Transverse colon (tissue), 4 donors: ENCODE measurements at regions not wholly inside any gene's neighbourhood (a gene's known extent, or its start where the extent isn't known, plus 50 kb on each side); places are given as distances from the start of the nearest gene placed in this dataset.

Experiments
- DNase-seq: peaks from one replicate; pipeline ENCODE4 v3.0.0-alpha.2; 2019
- H3K27ac ChIP-seq, 4 donors: fragments of 200-600 bp; sonication (generic); 2 replicates each; pipeline ENCODE4 v1.5.1; 2016 to 2018; ENCODE audit warnings: inconsistent platforms in 4 of 4
- H3K27me3 ChIP-seq: fragments of 200-600 bp; sonication (generic); 2 replicates; pipeline ENCODE4 v1.5.1; 2017; ENCODE audit warnings: inconsistent platforms
- H3K36me3 ChIP-seq, 4 donors: fragments of 200-600 bp; sonication (generic); 2 replicates each; pipeline ENCODE4 v1.5.1; 2017 to 2019; ENCODE audit warnings: inconsistent platforms in 4 of 4
- H3K4me1 ChIP-seq, 4 donors: fragments of 200-600 bp; sonication (generic); 2 replicates each; pipeline ENCODE4 v1.5.1; 2017 to 2020; ENCODE audit warnings: inconsistent platforms in 4 of 4
- H3K4me3 ChIP-seq, 4 donors: fragments of 200-600 bp; sonication (generic); 1 replicate in 1 of 4; 2 replicates in 3 of 4; pipeline versions ENCODE4 v1.5.1 to v1.6.1; 2017 to 2019; ENCODE audit warnings: inconsistent platforms in 4 of 4
- H3K9me3 ChIP-seq, 2 donors: fragments of 200-600 bp; sonication (generic); 2 replicates each; pipeline ENCODE4 v1.5.1; 2017 to 2019; ENCODE audit warnings: inconsistent platforms in 2 of 2
- EP300 ChIP-seq: sonication (generic); formaldehyde crosslinking; IDR thresholded peaks from one replicate; pipeline ENCODE4 v1.6.1; 2017; ENCODE audit warnings: antibody characterized with exemption, low read depth
- POLR2A ChIP-seq: fragments of 450-650 bp; IDR thresholded peaks from one replicate; pipeline ENCODE4 v1.6.1; 2016; ENCODE audit warnings: antibody characterized with exemption, mild to moderate bottlenecking, moderate library complexity
- POLR2AphosphoS5 ChIP-seq, 3 donors: sonication (generic); formaldehyde crosslinking; IDR thresholded peaks; one replicate each; pipeline ENCODE4 v1.6.1; 2016; ENCODE audit warnings: antibody characterized with exemption in 3 of 3
- WGBS, 2 donors: methylation state at CpG; one replicate each; pipeline ENCODE4 v1.1.5; 2018; ENCODE audit warnings: low coverage in 1 of 2; 5-methylcytosine and 5-hydroxymethylcytosine counted together
- in situ Hi-C, 4 donors: fragments of 200-750 bp; cut with MboI; loops; one replicate each; pipeline versions ENCODE4 v1.15.0 to v1.15.1; 2017; ENCODE audit warnings: low sequenced_read_pairs in 3 of 4, low pct_ligation_motif_present in 1 of 4, low pct_unique_long_range_greater_than_20kb in 1 of 4
- intact Hi-C: fragments of 100-400 bp; cut with DNase I; formaldehyde crosslinking; loops from one replicate; pipeline ENCODE4 v1.15.1; 2023; ENCODE audit warnings: low total_unique reads
- TF ChIP-seq, protein P1 (sequence below), 5 experiments: fragments of 200-600 bp in 3 of 5; fragments of 450-650 bp in 2 of 5; sonication (generic) in 3 of 5; IDR thresholded peaks; 1 replicate in 2 of 5; 2 replicates in 3 of 5; pipeline ENCODE4 v1.5.1; 2016 to 2017; ENCODE audit warnings: antibody characterized with exemption in 5 of 5, inconsistent platforms in 3 of 5, mild to moderate bottlenecking in 2 of 5, moderate library complexity in 1 of 5

DNA sequence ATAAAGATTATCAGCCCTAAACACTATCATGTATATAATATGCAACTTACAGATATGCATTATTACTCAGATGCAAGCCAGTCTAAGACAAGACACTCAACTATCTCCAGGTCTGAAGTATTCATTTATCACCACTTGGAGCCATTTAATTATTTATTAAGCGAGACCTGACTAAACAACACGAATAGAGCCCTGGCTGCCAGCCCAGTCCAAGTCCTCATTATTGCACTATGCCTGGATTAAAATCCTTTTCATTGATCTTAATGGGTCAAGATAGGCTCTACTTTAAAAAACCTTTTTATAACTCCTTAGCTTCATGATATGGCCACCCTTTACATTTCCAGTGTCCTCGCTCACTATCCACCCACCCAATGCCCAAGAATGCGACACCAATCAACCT is 183.1 kb upstream of the MARCKS start:
- no peak overlapping the region for H3K4me3 ChIP-seq
- H3K4me1 ChIP-seq, result peaks cover 0 to 17% (median 7%) of the 10 kb centered on the region in 4 donors
- no peaks in the 10 kb centered on the region for H3K27me3 ChIP-seq
- H3K36me3 ChIP-seq, result no peaks in the 10 kb centered on the region
- no peaks in the 10 kb centered on the region for H3K9me3 ChIP-seq
- WGBS, 2 donors, result 75% methylated on average over 4 of the region's 4 CpGs; no CpG with 5 or more reads in 1 of the 2 donors
- intact Hi-C loops (no loop called here), in situ Hi-C loops (no loop called here)
- no peak for DNase-seq
- TF ChIP-seq, protein P1, sequence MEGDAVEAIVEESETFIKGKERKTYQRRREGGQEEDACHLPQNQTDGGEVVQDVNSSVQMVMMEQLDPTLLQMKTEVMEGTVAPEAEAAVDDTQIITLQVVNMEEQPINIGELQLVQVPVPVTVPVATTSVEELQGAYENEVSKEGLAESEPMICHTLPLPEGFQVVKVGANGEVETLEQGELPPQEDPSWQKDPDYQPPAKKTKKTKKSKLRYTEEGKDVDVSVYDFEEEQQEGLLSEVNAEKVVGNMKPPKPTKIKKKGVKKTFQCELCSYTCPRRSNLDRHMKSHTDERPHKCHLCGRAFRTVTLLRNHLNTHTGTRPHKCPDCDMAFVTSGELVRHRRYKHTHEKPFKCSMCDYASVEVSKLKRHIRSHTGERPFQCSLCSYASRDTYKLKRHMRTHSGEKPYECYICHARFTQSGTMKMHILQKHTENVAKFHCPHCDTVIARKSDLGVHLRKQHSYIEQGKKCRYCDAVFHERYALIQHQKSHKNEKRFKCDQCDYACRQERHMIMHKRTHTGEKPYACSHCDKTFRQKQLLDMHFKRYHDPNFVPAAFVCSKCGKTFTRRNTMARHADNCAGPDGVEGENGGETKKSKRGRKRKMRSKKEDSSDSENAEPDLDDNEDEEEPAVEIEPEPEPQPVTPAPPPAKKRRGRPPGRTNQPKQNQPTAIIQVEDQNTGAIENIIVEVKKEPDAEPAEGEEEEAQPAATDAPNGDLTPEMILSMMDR (IDR thresholded peaks at IDR 0.05), result no peak
- TF ChIP-seq EP300 (no peak), POLR2AphosphoS5 (IDR thresholded peaks at IDR 0.05) (no peak), POLR2A (no peak)
- no peak overlapping the region for H3K27ac ChIP-seq

DNA sequence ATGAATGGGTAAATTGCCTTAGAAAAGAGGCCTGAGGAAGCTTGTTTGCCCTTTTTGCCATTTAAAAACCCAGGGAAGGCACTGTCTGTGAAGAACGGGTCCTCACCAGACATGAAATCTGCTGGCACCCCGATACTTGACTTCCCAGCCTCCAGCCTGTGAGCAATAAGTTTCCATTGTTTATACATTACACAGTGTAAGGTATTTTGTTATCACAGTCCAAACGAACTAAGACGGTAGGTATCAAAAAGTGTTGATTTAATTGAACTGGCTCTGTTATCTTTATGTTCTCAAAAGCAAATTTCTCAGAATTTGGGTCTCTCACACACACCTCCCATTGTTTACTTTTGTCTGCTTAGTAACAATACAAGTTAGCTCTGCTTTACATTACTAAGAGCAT is 181.1 kb upstream of the MARCKS start:
- Histone ChIP-seq H3K9me3 (no peaks in the 10 kb centered on the region), H3K27ac (no peak overlapping the region), H3K27me3 (no peaks in the 10 kb centered on the region), H3K4me1 (peaks cover 0 to 11% (median 3%) of the 10 kb centered on the region in 4 donors), H3K36me3 (no peaks in the 10 kb centered on the region), H3K4me3 (no peak overlapping the region)
- in situ Hi-C loops, result no loop called here
- no peak for DNase-seq
- intact Hi-C loops, result no loop called here
- WGBS, 2 donors, result 42 to 49% methylated on average over 4 of the region's 4 CpGs
- TF ChIP-seq POLR2A (no peak), POLR2AphosphoS5 (IDR thresholded peaks at IDR 0.05) (no peak), EP300 (no peak)
- TF ChIP-seq, protein P1 (IDR thresholded peaks at IDR 0.05), result no peak

DNA sequence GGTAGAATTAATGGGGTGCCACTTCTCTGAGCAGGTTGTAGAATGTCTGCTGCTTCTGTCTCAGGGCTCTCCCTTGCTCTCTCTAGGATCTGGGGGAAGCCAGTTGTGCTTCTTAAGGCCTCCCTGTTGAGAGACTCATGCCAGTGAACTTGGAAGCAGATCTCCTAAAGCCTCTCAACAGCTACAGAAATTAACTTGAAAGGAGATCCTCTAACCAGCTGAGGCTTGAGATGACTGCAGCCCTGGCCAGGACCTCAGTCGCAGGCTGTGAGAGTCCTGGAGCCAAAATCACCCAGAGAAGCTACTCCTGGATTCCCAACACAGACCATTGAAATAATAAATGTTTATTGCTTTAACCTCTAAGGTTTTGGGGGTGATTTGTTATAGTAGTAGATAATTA is 180.2 kb upstream of the MARCKS start:
- intact Hi-C loops, result no loop called here
- no peaks in the 10 kb centered on the region for H3K36me3 ChIP-seq
- no peak overlapping the region for H3K4me3 ChIP-seq
- 100% methylated on average over 1 of the region's 1 CpG; no CpG with 5 or more reads in 1 of the 2 donors for WGBS, 2 donors
- H3K4me1 ChIP-seq, result peaks cover 0 to 6% (median 2%) of the 10 kb centered on the region in 4 donors
- no peaks in the 10 kb centered on the region for H3K27me3 ChIP-seq
- H3K9me3 ChIP-seq, result no peaks in the 10 kb centered on the region
- in situ Hi-C loops, result no loop called here
- TF ChIP-seq, protein P1 (IDR thresholded peaks at IDR 0.05), result no peak
- TF ChIP-seq EP300 (no peak), POLR2A (no peak), POLR2AphosphoS5 (IDR thresholded peaks at IDR 0.05) (no peak)
- H3K27ac ChIP-seq, result no peak overlapping the region
- no peak for DNase-seq

DNA sequence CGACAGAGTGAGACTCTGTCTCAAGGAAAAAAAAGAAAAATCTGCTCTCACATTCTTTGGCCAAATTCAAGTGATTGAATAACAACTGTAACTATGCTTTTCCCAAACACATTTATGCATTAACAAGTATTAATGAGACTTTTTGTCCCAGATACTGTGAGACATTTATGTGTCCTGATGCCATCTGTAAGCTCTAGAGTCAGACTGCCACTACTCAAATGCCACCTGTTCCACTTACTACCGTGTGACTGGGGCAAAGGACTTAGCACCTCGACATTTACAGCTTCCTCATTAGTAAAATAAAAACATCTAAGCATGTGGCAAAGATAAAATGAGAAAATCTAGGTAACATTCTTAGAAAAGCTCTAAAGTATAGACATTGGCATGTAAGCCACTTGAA is 178.1 kb upstream of the MARCKS start:
- no peak for DNase-seq

More for the DNA sequence above, 178.1 kb upstream of the MARCKS start:
- Histone ChIP-seq H3K4me1 (peaks cover 0 to 3% (median 0%) of the 10 kb centered on the region in 4 donors), H3K27ac (no peak overlapping the region), H3K9me3 (no peaks in the 10 kb centered on the region), H3K27me3 (no peaks in the 10 kb centered on the region), H3K4me3 (no peak overlapping the region), H3K36me3 (no peaks in the 10 kb centered on the region)
- no peak for TF ChIP-seq POLR2AphosphoS5 (IDR thresholded peaks at IDR 0.05)
- TF ChIP-seq, protein P1 (IDR thresholded peaks at IDR 0.05), result no peak
- no peak for TF ChIP-seq POLR2A
- TF ChIP-seq EP300, result no peak
- in situ Hi-C loops, result no loop called here
- intact Hi-C loops, result no loop called here
- 52 to 65% methylated on average over 3 of the region's 3 CpGs for WGBS, 2 donors
